Heart left ventricle (tissue), 16 donors: ENCODE measurements at regions not wholly inside any gene's neighbourhood (a gene's known extent, or its start where the extent isn't known, plus 50 kb on each side); places are given as distances from the start of the nearest gene placed in this dataset.

Experiments used
- ATAC-seq, 4 donors: fragments of 200-7000 bp; cut with Tn5 transposase; one replicate each; pipeline ENCODE4 v1.9.1; 2020 to 2022; ENCODE audit warnings: moderate library complexity in 4 of 4, mild to moderate bottlenecking in 3 of 4, moderate number of reproducible peaks in 1 of 4
- DNase-seq, 5 donors: peaks; one replicate each; pipeline ENCODE4 v3.0.0-alpha.2; 2020
- H3K27ac ChIP-seq, 12 donors: fragments of 200-600 bp; sonication (generic) in 4 of 12; one replicate each; pipeline versions ENCODE4 v1.5.0 to v1.8.0; 2016 to 2022; ENCODE audit warnings: mild to moderate bottlenecking in 2 of 12
- H3K27me3 ChIP-seq, 9 donors: fragments of 200-600 bp; sonication (generic) in 2 of 9; one replicate each; pipeline versions ENCODE4 v1.5.1 to v1.8.0; 2016 to 2022; ENCODE audit warnings: mild to moderate bottlenecking in 3 of 9
- H3K36me3 ChIP-seq, 9 donors: fragments of 200-600 bp; sonication (generic) in 2 of 9; one replicate each; pipeline versions ENCODE4 v1.5.0 to v1.8.0; 2018 to 2022; ENCODE audit warnings: mild to moderate bottlenecking in 2 of 9
- H3K4me1 ChIP-seq, 12 donors: fragments of 200-600 bp; sonication (generic) in 4 of 12; one replicate each; pipeline versions ENCODE4 v1.5.0 to v1.8.0; 2016 to 2022; ENCODE audit warnings: mild to moderate bottlenecking in 3 of 12
- H3K4me3 ChIP-seq, 12 donors: fragments of 200-600 bp; sonication (generic) in 4 of 12; one replicate each; pipeline versions ENCODE4 v1.5.0 to v1.8.0; 2017 to 2022; ENCODE audit warnings: mild to moderate bottlenecking in 9 of 12, moderate library complexity in 4 of 12
- H3K9me3 ChIP-seq, 12 donors: fragments of 200-600 bp; sonication (generic) in 4 of 12; one replicate each; pipeline versions ENCODE4 v1.5.0 to v1.8.0; 2016 to 2022; ENCODE audit warnings: mild to moderate bottlenecking in 1 of 12
- POLR2A ChIP-seq, 2 donors: fragments of 450-650 bp; IDR thresholded peaks; one replicate each; pipeline ENCODE4 v1.6.1; 2017; ENCODE audit warnings: antibody characterized with exemption in 2 of 2, mild to moderate bottlenecking in 2 of 2, moderate library complexity in 2 of 2
- WGBS, 4 donors: extraction: QIAGEN DNeasy Blood & Tissue Kit in 2 of 4; methylation state at CpG; one replicate each; pipeline versions ENCODE4 v1.1.5 to v1.1.7; 2013 to 2018; 5-methylcytosine and 5-hydroxymethylcytosine counted together
- intact Hi-C, 10 donors: fragments of 100-400 bp; cut with DNase I; formaldehyde crosslinking; loops; one replicate each; pipeline versions ENCODE4 v1.11.1 to v1.14.2; 2022
- TF ChIP-seq, protein P1 (sequence below), 12 donors: fragments of 200-600 bp; sonication (generic) in 4 of 12; IDR thresholded peaks; one replicate each; pipeline versions ENCODE4 v1.5.0 to v1.8.0; 2018 to 2022; ENCODE audit warnings: antibody characterized with exemption in 12 of 12, mild to moderate bottlenecking in 5 of 12
- donor health status: ischemic (EF 13 %, LVEDD 7.1; RV severe dilation, severe dysfunction).
- donor health status: healthy with polysubstance abuse.
- donor health status: DM: no; HTN: yes; CAD: no.
- donor health status: DM: no; HTN: no; CAD: no.
- donor health status: ischemic (EF 25% LVEDD 6.9; RV normal size, moderate dysfunction).
- donor health status: ischemic (EF 25% LVEDD 5.7; RV mildly dilated, moderate dysfunction).
- donor health status: healthy.
- donor health status: DM: yes; HTN: yes; CAD: no.
- donor health status: ischemic (EF 35%, LVEDD 5.7; RV mildly dilated, moderate dysfunction).
- donor health status: nonischemic (EF 11% LVEDD 7.7; RV severe dilation, severe dysfunction).
- donor health status: DM: yes; HTN: yes; CAD: no.
- donor health status: PGD.
- donor health status: ischemic (EF 29% LVEDD 5.4; RV normal size, mild dysfunction).
- donor health status: nonischemic (EF 23%, LVEDD 6.1; RV moderate dilation, normal function).

GRCh38 chr6:167472148-167472547 is 147.3 kb downstream of the TTLL2 start:
- Histone ChIP-seq H3K4me1 (peaks cover 0 to 18% (median 6%) of the 10 kb centered on the region in 12 donors), H3K4me3 (no peak overlapping the region), H3K9me3 (no peaks in the 10 kb centered on the region), H3K27me3 (no peaks in the 10 kb centered on the region), H3K36me3 (no peaks in the 10 kb centered on the region), H3K27ac (no peak overlapping the region)
- TF ChIP-seq, protein P1, sequence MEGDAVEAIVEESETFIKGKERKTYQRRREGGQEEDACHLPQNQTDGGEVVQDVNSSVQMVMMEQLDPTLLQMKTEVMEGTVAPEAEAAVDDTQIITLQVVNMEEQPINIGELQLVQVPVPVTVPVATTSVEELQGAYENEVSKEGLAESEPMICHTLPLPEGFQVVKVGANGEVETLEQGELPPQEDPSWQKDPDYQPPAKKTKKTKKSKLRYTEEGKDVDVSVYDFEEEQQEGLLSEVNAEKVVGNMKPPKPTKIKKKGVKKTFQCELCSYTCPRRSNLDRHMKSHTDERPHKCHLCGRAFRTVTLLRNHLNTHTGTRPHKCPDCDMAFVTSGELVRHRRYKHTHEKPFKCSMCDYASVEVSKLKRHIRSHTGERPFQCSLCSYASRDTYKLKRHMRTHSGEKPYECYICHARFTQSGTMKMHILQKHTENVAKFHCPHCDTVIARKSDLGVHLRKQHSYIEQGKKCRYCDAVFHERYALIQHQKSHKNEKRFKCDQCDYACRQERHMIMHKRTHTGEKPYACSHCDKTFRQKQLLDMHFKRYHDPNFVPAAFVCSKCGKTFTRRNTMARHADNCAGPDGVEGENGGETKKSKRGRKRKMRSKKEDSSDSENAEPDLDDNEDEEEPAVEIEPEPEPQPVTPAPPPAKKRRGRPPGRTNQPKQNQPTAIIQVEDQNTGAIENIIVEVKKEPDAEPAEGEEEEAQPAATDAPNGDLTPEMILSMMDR (IDR thresholded peaks at IDR 0.05) = no peak
- TF ChIP-seq POLR2A (IDR thresholded peaks at IDR 0.05) = no peak
- DNase-seq = no peak
- intact Hi-C loops = loop anchor here in 1 of 10 donors (10.0 kb wide), 1 partner anchor 663 kb away; no protein-coding TSS in a partner anchor
- no peak for ATAC-seq
- WGBS, 4 donors = 96 to 100% (median 96%) methylated on average over 4 of the region's 4 CpGs

- Histone ChIP-seq H3K9me3 (no peaks in the 10 kb centered on the region), H3K27me3 (no peaks in the 10 kb centered on the region), H3K4me1 (peaks cover 0 to 18% (median 6%) of the 10 kb centered on the region in 12 donors), H3K36me3 (no peaks in the 10 kb centered on the region), H3K27ac (no peak overlapping the region), H3K4me3 (no peak overlapping the region)
- ATAC-seq = no peak
- 43 to 55% (median 52%) methylated on average over 1 of the region's 1 CpG for WGBS, 4 donors
- DNase-seq = no peak
- intact Hi-C loops = loop anchor here in 1 of 10 donors (10.0 kb wide), 1 partner anchor 662 kb away; no protein-coding TSS in a partner anchor
- no peak for TF ChIP-seq POLR2A (IDR thresholded peaks at IDR 0.05)
- TF ChIP-seq, protein P1 (IDR thresholded peaks at IDR 0.05) = no peak
These were observed 148.0 kb downstream of the TTLL2 start for GRCh38 chr6:167472880-167473279.

DNA sequence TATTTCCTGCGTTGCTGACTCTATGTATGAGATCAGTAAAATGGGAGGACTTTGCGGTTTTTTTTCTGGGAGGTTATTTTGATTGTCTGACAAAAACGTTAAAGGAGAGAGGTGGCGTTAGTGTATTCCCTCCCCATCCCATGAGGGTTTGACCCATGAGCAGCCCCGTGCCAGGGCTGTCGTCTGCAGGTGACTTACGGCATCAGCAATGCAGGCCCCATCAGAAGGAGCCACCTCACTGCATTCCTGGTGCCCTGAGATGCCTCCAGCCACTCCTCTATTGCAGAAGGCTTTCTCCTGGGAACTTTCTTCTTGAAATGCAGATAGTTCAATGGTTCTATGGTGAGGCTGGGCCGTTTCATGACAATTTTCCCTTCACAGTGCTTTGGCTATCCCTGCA is 149.3 kb downstream of the TTLL2 start:
- intact Hi-C loops = loop anchor here in 1 of 10 donors (10.0 kb wide), 1 partner anchor 661 kb away; no protein-coding TSS in a partner anchor
- WGBS, 4 donors = 90 to 94% (median 92%) methylated on average over 8 of the region's 8 CpGs
- TF ChIP-seq POLR2A (IDR thresholded peaks at IDR 0.05) = no peak
- TF ChIP-seq, protein P1 (IDR thresholded peaks at IDR 0.05) = no peak
- peaks cover 0 to 14% (median 6%) of the 10 kb centered on the region in 12 donors for H3K4me1 ChIP-seq
- no peak overlapping the region for H3K27ac ChIP-seq
- ATAC-seq (no peak), DNase-seq (no peak)
- no peaks in the 10 kb centered on the region for H3K36me3 ChIP-seq
- no peaks in the 10 kb centered on the region for H3K27me3 ChIP-seq
- H3K9me3 ChIP-seq = no peaks in the 10 kb centered on the region
- no peak overlapping the region for H3K4me3 ChIP-seq

DNA sequence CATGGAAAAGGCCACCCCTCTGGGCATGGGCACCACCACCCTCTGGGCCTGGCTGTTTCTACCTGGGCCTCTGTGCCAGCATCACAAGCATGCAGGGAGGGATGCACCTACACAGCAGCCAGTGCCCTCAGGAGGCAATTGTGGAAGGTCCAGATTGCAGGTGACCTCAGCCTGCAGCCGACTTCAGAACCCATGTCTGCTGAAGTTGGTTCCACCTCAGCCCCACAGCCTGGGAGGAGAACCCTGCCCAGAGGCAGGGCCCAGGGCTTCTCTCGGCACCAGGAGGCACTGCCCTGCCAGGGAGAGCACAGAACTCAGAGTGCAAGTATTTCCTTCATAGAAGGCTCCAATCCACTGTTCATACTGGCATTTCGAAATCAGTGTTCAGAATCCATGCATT is 149.8 kb downstream of the TTLL2 start:
- 78 to 92% (median 89%) methylated on average over 3 of the region's 3 CpGs for WGBS, 4 donors
- peaks cover 0 to 14% (median 6%) of the 10 kb centered on the region in 12 donors for H3K4me1 ChIP-seq
- H3K4me3 ChIP-seq = no peak overlapping the region
- intact Hi-C loops = loop anchor here in 1 of 10 donors (10.0 kb wide), 1 partner anchor 660 kb away; no protein-coding TSS in a partner anchor
- no peaks in the 10 kb centered on the region for H3K9me3 ChIP-seq
- no peak overlapping the region for H3K27ac ChIP-seq
- H3K36me3 ChIP-seq = no peaks in the 10 kb centered on the region
- H3K27me3 ChIP-seq = no peaks in the 10 kb centered on the region
- no peak for ATAC-seq
- no peak for DNase-seq
- TF ChIP-seq, protein P1 (IDR thresholded peaks at IDR 0.05) = no peak
- no peak for TF ChIP-seq POLR2A (IDR thresholded peaks at IDR 0.05)
